ENCODE measurements at regions not wholly inside any gene's neighbourhood (a gene's known extent, or its start where the extent isn't known, plus 50 kb on each side); places are given as distances from the start of the nearest gene placed in this dataset.
"Not testable (repeated sequence)": the region's sequence is repeated elsewhere in the genome, so short reads cannot be mapped to it uniquely, and the experiment has no call there.

DNA sequence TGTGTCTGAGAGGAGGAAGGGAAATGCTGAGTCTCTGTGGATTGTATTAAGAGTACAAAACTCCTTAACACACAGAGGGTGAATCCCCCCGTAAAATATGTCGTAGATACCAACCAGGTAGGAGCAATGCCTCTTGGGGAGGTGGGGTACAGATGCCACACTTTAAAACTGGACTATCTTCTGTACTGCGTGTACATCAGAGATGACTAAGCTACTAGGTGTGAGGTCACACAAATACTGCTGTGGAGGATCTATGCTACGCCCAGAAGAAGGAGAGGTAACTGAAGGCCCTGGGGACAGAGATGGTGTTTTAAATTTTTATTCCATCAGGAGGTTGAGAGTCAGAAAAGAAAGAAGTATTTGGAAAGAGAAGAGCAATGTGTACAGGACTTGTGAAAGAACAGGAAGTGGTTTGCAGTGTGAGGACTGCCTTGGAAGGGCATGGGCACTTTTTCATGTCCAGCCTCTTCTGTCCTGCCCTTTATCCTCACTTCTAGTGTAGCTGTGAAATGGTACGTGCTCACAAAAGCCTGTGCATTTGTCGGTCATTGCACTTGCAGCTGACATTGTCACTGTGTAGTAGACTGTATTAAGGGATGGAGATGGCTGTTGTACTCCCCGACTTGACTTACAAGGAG is 287.8 kb upstream of the CHRM3 start:
- H3K9me3 ChIP-seq (ENCODE audit: insufficient read depth, low read depth, low read length), result no peaks in the 10 kb centered on the region
- H3K27me3 ChIP-seq (ENCODE audit: insufficient read depth, low read length), result no peaks in the 10 kb centered on the region
- no peak overlapping the region for H3K9ac ChIP-seq (ENCODE audit: low read length)
- H3K36me3 ChIP-seq (ENCODE audit: insufficient read depth, low read length), result no peaks in the 10 kb centered on the region
- no peaks in the 10 kb centered on the region for H4K20me1 ChIP-seq (ENCODE audit: insufficient read depth, low read length)
- H3K4me2 ChIP-seq (ENCODE audit: low read length), result no peak overlapping the region
- DNase-seq (ENCODE audit: low read depth) (no peak), FAIRE-seq (no peak)
- H3K27ac ChIP-seq (ENCODE audit: low read depth, low read length), result no peak overlapping the region
- H3K9me3 Mint-ChIP-seq (ENCODE audit: unreplicated experiment), result no peaks in the 10 kb centered on the region
- no peaks in the 10 kb centered on the region for H3K4me1 ChIP-seq (ENCODE audit: insufficient read depth, low read length)
- no peaks in the 10 kb centered on the region for H3K36me3 Mint-ChIP-seq (ENCODE audit: low read depth, unreplicated experiment)
- TF ChIP-seq CTCF (IDR thresholded peaks at IDR 0.05; ENCODE audit: insufficient read depth, low read depth, low read length) (no peak), EZH2 (IDR thresholded peaks at IDR 0.05; ENCODE audit: insufficient read depth, low read length) (no peak)
- no peak overlapping the region for H2AFZ ChIP-seq (ENCODE audit: low read depth, low read length)
- no peak overlapping the region for H3K4me3 Mint-ChIP-seq (ENCODE audit: unreplicated experiment)
- H3K27ac Mint-ChIP-seq (ENCODE audit: unreplicated experiment), result no peak overlapping the region
- no peaks in the 10 kb centered on the region for H3K79me2 ChIP-seq (ENCODE audit: insufficient read depth, low read length)
- H3K4me3 ChIP-seq (ENCODE audit: insufficient read depth, low read depth, low read length), result no peak overlapping the region
- H3K27me3 Mint-ChIP-seq (ENCODE audit: low read depth, unreplicated experiment), result no peaks in the 10 kb centered on the region
- peaks cover 2% of the 10 kb centered on the region for H3K4me1 Mint-ChIP-seq (ENCODE audit: low read depth, unreplicated experiment)

DNA sequence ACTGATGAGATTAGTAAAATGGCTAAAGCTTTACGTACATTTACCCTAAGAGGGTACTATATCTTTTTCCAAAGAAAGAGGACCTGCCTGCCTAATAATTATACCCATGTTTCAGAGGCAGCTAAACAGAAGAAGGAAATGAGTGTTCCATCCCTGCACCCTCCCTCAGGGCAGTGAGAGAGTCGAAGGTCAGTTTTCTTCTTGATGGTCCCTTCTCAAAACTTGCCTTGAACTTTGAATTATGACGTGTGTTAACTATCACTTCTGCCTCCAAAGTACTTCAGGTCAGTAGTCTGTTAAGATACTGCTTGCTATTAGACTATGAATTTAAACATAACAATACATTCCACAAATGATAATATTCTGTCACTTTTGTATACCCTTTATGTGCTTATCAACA is 294.8 kb upstream of the CHRM3 start:
- TF ChIP-seq EZH2 (IDR thresholded peaks at IDR 0.05; ENCODE audit: insufficient read depth, low read length) (no peak), CTCF (IDR thresholded peaks at IDR 0.05; ENCODE audit: insufficient read depth, low read depth, low read length) (no peak)
- Histone ChIP-seq H3K4me1 (ENCODE audit: insufficient read depth, low read length) (no peaks in the 10 kb centered on the region), H2AFZ (ENCODE audit: low read depth, low read length) (no peak overlapping the region), H3K27ac (ENCODE audit: low read depth, low read length) (no peak overlapping the region), H3K4me3 (ENCODE audit: insufficient read depth, low read depth, low read length) (no peak overlapping the region), H3K9me3 (ENCODE audit: insufficient read depth, low read depth, low read length) (no peaks in the 10 kb centered on the region), H3K79me2 (ENCODE audit: insufficient read depth, low read length) (no peaks in the 10 kb centered on the region), H4K20me1 (ENCODE audit: insufficient read depth, low read length) (no peaks in the 10 kb centered on the region), H3K4me2 (ENCODE audit: low read length) (no peak overlapping the region), H3K36me3 (ENCODE audit: insufficient read depth, low read length) (no peaks in the 10 kb centered on the region), H3K27me3 (ENCODE audit: insufficient read depth, low read length) (no peaks in the 10 kb centered on the region), H3K9ac (ENCODE audit: low read length) (no peak overlapping the region)
- Mint-ChIP-seq H3K4me1 (ENCODE audit: low read depth, unreplicated experiment) (no peaks in the 10 kb centered on the region), H3K27me3 (ENCODE audit: low read depth, unreplicated experiment) (no peaks in the 10 kb centered on the region), H3K4me3 (ENCODE audit: unreplicated experiment) (no peak overlapping the region), H3K27ac (ENCODE audit: unreplicated experiment) (no peak overlapping the region), H3K36me3 (ENCODE audit: low read depth, unreplicated experiment) (no peaks in the 10 kb centered on the region), H3K9me3 (ENCODE audit: unreplicated experiment) (no peaks in the 10 kb centered on the region)
- DNase-seq (ENCODE audit: low read depth) (no peak), FAIRE-seq (no peak)

- Histone ChIP-seq H3K4me1 (ENCODE audit: insufficient read depth, low read length) (no peaks in the 10 kb centered on the region), H3K4me2 (ENCODE audit: low read length) (no peak overlapping the region), H3K4me3 (ENCODE audit: insufficient read depth, low read depth, low read length) (no peak overlapping the region), H4K20me1 (ENCODE audit: insufficient read depth, low read length) (no peaks in the 10 kb centered on the region), H3K9ac (ENCODE audit: low read length) (no peak overlapping the region), H2AFZ (ENCODE audit: low read depth, low read length) (no peak overlapping the region), H3K9me3 (ENCODE audit: insufficient read depth, low read depth, low read length) (peaks cover 3% of the 10 kb centered on the region), H3K36me3 (ENCODE audit: insufficient read depth, low read length) (no peaks in the 10 kb centered on the region), H3K27ac (ENCODE audit: low read depth, low read length) (no peak overlapping the region), H3K27me3 (ENCODE audit: insufficient read depth, low read length) (no peaks in the 10 kb centered on the region), H3K79me2 (ENCODE audit: insufficient read depth, low read length) (no peaks in the 10 kb centered on the region)
- Mint-ChIP-seq H3K9me3 (ENCODE audit: unreplicated experiment) (no peaks in the 10 kb centered on the region), H3K4me1 (ENCODE audit: low read depth, unreplicated experiment) (no peaks in the 10 kb centered on the region), H3K27me3 (ENCODE audit: low read depth, unreplicated experiment) (no peaks in the 10 kb centered on the region), H3K27ac (ENCODE audit: unreplicated experiment) (no peak overlapping the region), H3K4me3 (ENCODE audit: unreplicated experiment) (no peak overlapping the region), H3K36me3 (ENCODE audit: low read depth, unreplicated experiment) (no peaks in the 10 kb centered on the region)
- DNase-seq (ENCODE audit: low read depth) (no peak), FAIRE-seq (no peak)
- TF ChIP-seq CTCF (IDR thresholded peaks at IDR 0.05; ENCODE audit: insufficient read depth, low read depth, low read length), result no peak
- TF ChIP-seq EZH2 (IDR thresholded peaks at IDR 0.05; ENCODE audit: insufficient read depth, low read length), result no peak
Measured at GRCh38 chr1:239084459-239085080, 301.8 kb upstream of the CHRM3 start.

DNA sequence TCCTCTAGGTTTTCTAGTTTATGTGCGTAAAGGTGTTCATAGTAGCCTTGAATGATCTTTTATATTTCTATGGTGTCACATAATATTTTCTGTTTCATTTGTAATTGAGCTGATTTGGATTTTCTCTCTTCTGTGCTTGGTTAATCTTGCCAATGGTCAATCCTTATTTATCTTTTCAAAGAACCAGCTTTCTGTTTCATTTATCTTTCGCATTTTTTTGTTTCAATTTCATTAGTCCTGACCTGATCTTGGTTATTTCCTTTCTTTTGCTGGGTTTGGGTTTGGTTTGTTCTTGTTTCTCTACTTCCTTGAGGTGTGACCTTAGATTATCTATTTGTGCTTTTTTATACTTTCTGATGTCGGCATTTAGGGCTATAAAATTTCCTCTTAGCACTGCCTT is 304.4 kb upstream of the CHRM3 start:
- not testable (repeated sequence) for H3K27ac Mint-ChIP-seq (ENCODE audit: unreplicated experiment); H3K9me3 ChIP-seq (ENCODE audit: insufficient read depth, low read depth, low read length); H3K27me3 ChIP-seq (ENCODE audit: insufficient read depth, low read length); H3K4me1 ChIP-seq (ENCODE audit: insufficient read depth, low read length); FAIRE-seq; H3K4me3 Mint-ChIP-seq (ENCODE audit: unreplicated experiment); H4K20me1 ChIP-seq (ENCODE audit: insufficient read depth, low read length); H3K27ac ChIP-seq (ENCODE audit: low read depth, low read length); H3K9me3 Mint-ChIP-seq (ENCODE audit: unreplicated experiment); H3K4me1 Mint-ChIP-seq (ENCODE audit: low read depth, unreplicated experiment); H3K36me3 ChIP-seq (ENCODE audit: insufficient read depth, low read length); H3K36me3 Mint-ChIP-seq (ENCODE audit: low read depth, unreplicated experiment); H3K4me3 ChIP-seq (ENCODE audit: insufficient read depth, low read depth, low read length); H3K79me2 ChIP-seq (ENCODE audit: insufficient read depth, low read length); H2AFZ ChIP-seq (ENCODE audit: low read depth, low read length); H3K27me3 Mint-ChIP-seq (ENCODE audit: low read depth, unreplicated experiment); H3K4me2 ChIP-seq (ENCODE audit: low read length); H3K9ac ChIP-seq (ENCODE audit: low read length); DNase-seq (ENCODE audit: low read depth)

Data from astrocyte (in vitro differentiated cells and primary cell).